Left lung (tissue), 4 donors: ENCODE measurements at regions not wholly inside any gene's neighbourhood (a gene's known extent, or its start where the extent isn't known, plus 50 kb on each side); places are given as distances from the start of the nearest gene placed in this dataset.

Experiments
- ATAC-seq: fragments of 200-7000 bp; cut with Tn5 transposase; one replicate; pipeline ENCODE4 v1.9.1; 2020; ENCODE audit warnings: moderate library complexity
- DNase-seq, 4 donors: peaks; one replicate each; pipeline ENCODE4 v3.0.0-alpha.2; 2013 to 2020
- H3K27ac ChIP-seq, 2 donors: fragments of 200-600 bp; sonication (generic) in 1 of 2; one replicate each; pipeline versions ENCODE4 v1.5.0 to v1.8.0; 2020 to 2021
- H3K27me3 ChIP-seq, 2 donors: fragments of 200-600 bp; sonication (generic) in 1 of 2; one replicate each; pipeline versions ENCODE4 v1.5.0 to v1.8.0; 2020 to 2021
- H3K36me3 ChIP-seq, 2 donors: fragments of 200-600 bp; sonication (generic) in 1 of 2; one replicate each; pipeline versions ENCODE4 v1.5.0 to v1.8.0; 2020 to 2021
- H3K4me1 ChIP-seq, 2 donors: fragments of 200-600 bp; one replicate each; pipeline ENCODE4 v1.8.0; 2021
- H3K4me3 ChIP-seq, 2 donors: fragments of 200-600 bp; sonication (generic) in 1 of 2; one replicate each; pipeline versions ENCODE4 v1.5.0 to v1.8.0; 2020 to 2021; ENCODE audit warnings: mild to moderate bottlenecking in 1 of 2
- H3K9me3 ChIP-seq, 2 donors: fragments of 200-600 bp; sonication (generic) in 1 of 2; one replicate each; pipeline versions ENCODE4 v1.5.0 to v1.8.0; 2020 to 2021
- intact Hi-C, 2 donors: fragments of 100-400 bp; cut with DNase I; formaldehyde crosslinking; loops; one replicate each; pipeline versions ENCODE4 v1.11.2 to v1.14.2; 2022
- TF ChIP-seq, protein P1 (sequence below), 2 donors: fragments of 200-600 bp; sonication (generic) in 1 of 2; IDR thresholded peaks; one replicate each; pipeline versions ENCODE4 v1.5.0 to v1.8.0; 2021; ENCODE audit warnings: antibody characterized with exemption in 2 of 2
- donor health status: DM: no; HTN: yes; CAD: no.
- donor health status: DM: no; HTN: no; CAD: no.

GRCh38 chr11:92753161-92753560, 216.3 kb upstream of the MTNR1B start:
- Histone ChIP-seq H3K4me3 (no peak overlapping the region), H3K27me3 (no peaks in the 10 kb centered on the region), H3K9me3 (no peaks in the 10 kb centered on the region), H3K4me1 (no peaks in the 10 kb centered on the region), H3K36me3 (no peaks in the 10 kb centered on the region), H3K27ac (no peak overlapping the region)
- TF ChIP-seq, protein P1, sequence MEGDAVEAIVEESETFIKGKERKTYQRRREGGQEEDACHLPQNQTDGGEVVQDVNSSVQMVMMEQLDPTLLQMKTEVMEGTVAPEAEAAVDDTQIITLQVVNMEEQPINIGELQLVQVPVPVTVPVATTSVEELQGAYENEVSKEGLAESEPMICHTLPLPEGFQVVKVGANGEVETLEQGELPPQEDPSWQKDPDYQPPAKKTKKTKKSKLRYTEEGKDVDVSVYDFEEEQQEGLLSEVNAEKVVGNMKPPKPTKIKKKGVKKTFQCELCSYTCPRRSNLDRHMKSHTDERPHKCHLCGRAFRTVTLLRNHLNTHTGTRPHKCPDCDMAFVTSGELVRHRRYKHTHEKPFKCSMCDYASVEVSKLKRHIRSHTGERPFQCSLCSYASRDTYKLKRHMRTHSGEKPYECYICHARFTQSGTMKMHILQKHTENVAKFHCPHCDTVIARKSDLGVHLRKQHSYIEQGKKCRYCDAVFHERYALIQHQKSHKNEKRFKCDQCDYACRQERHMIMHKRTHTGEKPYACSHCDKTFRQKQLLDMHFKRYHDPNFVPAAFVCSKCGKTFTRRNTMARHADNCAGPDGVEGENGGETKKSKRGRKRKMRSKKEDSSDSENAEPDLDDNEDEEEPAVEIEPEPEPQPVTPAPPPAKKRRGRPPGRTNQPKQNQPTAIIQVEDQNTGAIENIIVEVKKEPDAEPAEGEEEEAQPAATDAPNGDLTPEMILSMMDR (IDR thresholded peaks at IDR 0.05), result no peak
- no peak for ATAC-seq
- intact Hi-C loops, result no loop called here
- no peak for DNase-seq

DNA sequence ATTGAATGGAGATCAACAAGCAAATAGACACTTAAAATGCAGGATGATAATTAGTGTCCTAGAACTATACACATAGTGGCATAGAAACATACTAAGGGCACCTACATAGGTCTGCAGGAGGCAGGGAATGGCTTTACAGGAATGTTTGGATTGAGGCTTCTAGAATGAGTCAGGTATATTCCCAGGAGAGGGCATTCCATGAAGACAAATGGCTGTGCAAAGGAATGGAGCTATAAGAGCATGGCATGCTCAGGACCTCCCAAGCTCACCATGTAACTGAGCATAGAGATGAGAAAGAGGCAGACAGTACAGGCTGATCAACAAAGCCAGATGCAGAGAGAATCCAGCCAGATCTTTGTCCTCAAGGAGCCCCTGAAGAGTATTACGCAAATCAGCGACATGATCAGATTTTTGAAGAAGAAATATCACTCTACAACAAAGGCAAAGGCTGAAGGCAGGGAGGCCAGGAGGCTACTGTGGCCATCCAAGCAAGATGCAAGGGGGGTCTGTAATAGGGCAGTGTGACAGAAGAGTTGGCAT, 211.1 kb upstream of the MTNR1B start:
- H3K9me3 ChIP-seq, result no peaks in the 10 kb centered on the region
- no peak overlapping the region for H3K27ac ChIP-seq
- TF ChIP-seq, protein P1 (IDR thresholded peaks at IDR 0.05), result no peak
- no peak for ATAC-seq
- H3K27me3 ChIP-seq, result no peaks in the 10 kb centered on the region
- H3K36me3 ChIP-seq, result no peaks in the 10 kb centered on the region
- H3K4me1 ChIP-seq, result no peaks in the 10 kb centered on the region
- DNase-seq, result no peak
- intact Hi-C loops, result no loop called here
- H3K4me3 ChIP-seq, result no peak overlapping the region

DNA sequence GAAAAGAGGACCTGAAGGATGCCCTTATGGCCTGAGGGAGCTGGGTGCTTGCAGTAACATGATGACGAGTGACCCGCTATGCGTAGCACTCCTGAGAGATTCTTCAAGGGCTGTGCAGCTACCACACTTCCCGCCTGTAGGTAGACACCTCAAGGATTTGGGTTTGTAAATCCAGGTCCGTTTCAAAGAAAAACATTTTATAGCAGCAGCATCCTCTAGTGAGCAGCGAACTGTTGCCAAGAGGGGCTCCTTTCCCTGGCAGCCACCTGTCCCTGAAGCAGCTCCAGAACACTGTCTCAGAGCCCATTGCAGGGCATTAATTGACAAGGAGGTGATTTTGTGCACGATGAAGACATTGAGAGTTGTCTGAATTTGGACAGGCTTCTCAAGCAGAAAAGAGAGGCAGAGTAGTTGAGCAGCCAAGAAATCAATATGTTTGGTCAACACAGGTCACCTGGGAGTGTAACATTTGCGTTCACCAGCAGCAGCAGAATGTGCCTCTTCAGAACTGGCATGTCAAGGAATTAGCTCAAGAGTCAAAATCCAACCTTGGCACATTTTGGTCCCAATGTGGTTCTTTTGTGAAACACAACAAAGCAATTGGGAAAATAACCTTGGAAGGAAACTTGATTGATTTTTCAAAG, 209.8 kb upstream of the MTNR1B start:
- Histone ChIP-seq H3K9me3 (no peaks in the 10 kb centered on the region), H3K4me1 (no peaks in the 10 kb centered on the region), H3K27ac (no peak overlapping the region), H3K36me3 (no peaks in the 10 kb centered on the region), H3K4me3 (no peak overlapping the region), H3K27me3 (no peaks in the 10 kb centered on the region)
- ATAC-seq (no peak), DNase-seq (no peak)
- TF ChIP-seq, protein P1 (IDR thresholded peaks at IDR 0.05), result no peak
- intact Hi-C loops, result no loop called here

GRCh38 chr11:92762121-92762540, 207.3 kb upstream of the MTNR1B start:
- intact Hi-C loops, result no loop called here
- H3K4me3 ChIP-seq, result no peak overlapping the region
- no peaks in the 10 kb centered on the region for H3K36me3 ChIP-seq
- TF ChIP-seq, protein P1 (IDR thresholded peaks at IDR 0.05), result no peak
- ATAC-seq, result no peak
- no peak overlapping the region for H3K27ac ChIP-seq
- no peaks in the 10 kb centered on the region for H3K9me3 ChIP-seq
- peaks cover 0 to 11% of the 10 kb centered on the region in 2 donors for H3K4me1 ChIP-seq
- no peak for DNase-seq
- no peaks in the 10 kb centered on the region for H3K27me3 ChIP-seq

GRCh38 chr11:92763336-92763735, 206.1 kb upstream of the MTNR1B start:
- Histone ChIP-seq H3K4me1 (peaks cover 0 to 11% of the 10 kb centered on the region in 2 donors), H3K27me3 (no peaks in the 10 kb centered on the region), H3K27ac (no peak overlapping the region), H3K4me3 (no peak overlapping the region), H3K9me3 (no peaks in the 10 kb centered on the region), H3K36me3 (no peaks in the 10 kb centered on the region)
- intact Hi-C loops, result no loop called here
- no peak for ATAC-seq
- DNase-seq, result no peak
- TF ChIP-seq, protein P1 (IDR thresholded peaks at IDR 0.05), result no peak
